ENCODE measurements at regions not wholly inside any gene's neighbourhood (a gene's known extent, or its start where the extent isn't known, plus 50 kb on each side); places are given as distances from the start of the nearest gene placed in this dataset.

DNA sequence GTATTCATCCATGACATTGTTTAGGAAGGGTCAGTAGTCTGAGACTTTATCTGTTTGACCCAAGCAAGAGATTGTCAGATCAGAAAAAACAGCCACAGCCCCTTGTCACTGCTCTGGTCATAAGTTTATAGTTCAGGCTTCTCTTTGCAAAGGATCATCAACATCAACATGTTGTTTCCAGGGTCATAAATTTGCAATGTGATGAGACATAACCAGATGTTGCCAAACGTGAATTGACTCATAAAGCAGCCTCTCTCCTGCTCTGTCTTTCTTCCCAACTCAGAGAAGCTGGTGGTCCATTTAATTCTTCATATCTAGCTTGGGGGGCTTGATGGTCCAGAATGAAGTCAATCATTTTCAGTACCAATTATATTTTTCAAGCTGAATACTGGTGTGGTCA is 507.2 kb upstream of the PBX1 start (continued):
- TF ChIP-seq, protein P1, sequence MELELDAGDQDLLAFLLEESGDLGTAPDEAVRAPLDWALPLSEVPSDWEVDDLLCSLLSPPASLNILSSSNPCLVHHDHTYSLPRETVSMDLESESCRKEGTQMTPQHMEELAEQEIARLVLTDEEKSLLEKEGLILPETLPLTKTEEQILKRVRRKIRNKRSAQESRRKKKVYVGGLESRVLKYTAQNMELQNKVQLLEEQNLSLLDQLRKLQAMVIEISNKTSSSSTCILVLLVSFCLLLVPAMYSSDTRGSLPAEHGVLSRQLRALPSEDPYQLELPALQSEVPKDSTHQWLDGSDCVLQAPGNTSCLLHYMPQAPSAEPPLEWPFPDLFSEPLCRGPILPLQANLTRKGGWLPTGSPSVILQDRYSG (tag; conservative IDR thresholded peaks at IDR 0.05; ENCODE audit: low read depth): no peak
- TF ChIP-seq, protein P2, sequence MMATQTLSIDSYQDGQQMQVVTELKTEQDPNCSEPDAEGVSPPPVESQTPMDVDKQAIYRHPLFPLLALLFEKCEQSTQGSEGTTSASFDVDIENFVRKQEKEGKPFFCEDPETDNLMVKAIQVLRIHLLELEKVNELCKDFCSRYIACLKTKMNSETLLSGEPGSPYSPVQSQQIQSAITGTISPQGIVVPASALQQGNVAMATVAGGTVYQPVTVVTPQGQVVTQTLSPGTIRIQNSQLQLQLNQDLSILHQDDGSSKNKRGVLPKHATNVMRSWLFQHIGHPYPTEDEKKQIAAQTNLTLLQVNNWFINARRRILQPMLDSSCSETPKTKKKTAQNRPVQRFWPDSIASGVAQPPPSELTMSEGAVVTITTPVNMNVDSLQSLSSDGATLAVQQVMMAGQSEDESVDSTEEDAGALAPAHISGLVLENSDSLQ (IDR thresholded peaks at IDR 0.05): no peak
- TF ChIP-seq ZNF143 (CRISPR knock-in tag; IDR thresholded peaks at IDR 0.05) (no peak), HES1 (IDR thresholded peaks at IDR 0.05; ENCODE audit: low read depth) (no peak), HMG20B (CRISPR knock-in tag; IDR thresholded peaks at IDR 0.05) (no peak), ZNF436 (CRISPR knock-in tag; IDR thresholded peaks at IDR 0.05) (no peak)

DNA sequence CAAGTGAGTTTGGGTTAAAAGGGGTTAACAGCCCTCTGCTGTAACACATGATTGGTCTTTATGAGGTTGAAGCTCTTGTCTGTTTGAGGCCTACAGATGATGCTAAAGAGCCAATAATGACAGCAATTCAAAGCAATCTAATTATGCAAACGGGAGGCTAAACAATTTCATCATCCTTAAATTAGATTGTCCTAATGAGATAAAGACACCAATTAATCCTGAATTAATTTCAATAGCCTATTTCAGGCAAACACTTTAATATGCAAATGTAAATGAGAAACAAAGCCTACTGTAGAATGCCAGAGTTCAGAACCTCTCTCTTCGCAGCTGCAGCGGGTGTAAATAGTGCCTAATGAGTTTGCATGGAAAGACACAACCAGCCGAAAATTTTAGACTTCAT is 504.7 kb upstream of the PBX1 start:
- Histone ChIP-seq H3K79me2 (ENCODE audit: control insufficient read depth, insufficient read depth, low read length) (no peaks in the 10 kb centered on the region), H3K4me2 (ENCODE audit: insufficient read depth, low read length) (no peak overlapping the region), H2AFZ (ENCODE audit: low read depth, low read length) (no peak overlapping the region), H3K27me3 (ENCODE audit: control insufficient read depth in 2 of 2, insufficient read depth in 2 of 2, low read length in 2 of 2) (no peaks in the 10 kb centered on the region), H3K9me3 (replicated peaks; ENCODE audit: control insufficient read depth, insufficient read depth, low read depth, low read length) (no peaks in the 10 kb centered on the region; the same call in none of the 2 replicates), H4K20me1 (replicated peaks; ENCODE audit: control insufficient read depth, insufficient read depth, low read length) (no peaks in the 10 kb centered on the region), H3K4me1 (replicated peaks in 1 of 2; ENCODE audit: control insufficient read depth in 2 of 2, insufficient read depth in 2 of 2, low read length in 2 of 2) (no peaks in the 10 kb centered on the region), H3K9ac (ENCODE audit: insufficient read depth in 1 of 2, low read depth in 2 of 2, low read length in 2 of 2) (no peak overlapping the region), H3K4me3 (no peak overlapping the region), H3K36me3 (ENCODE audit: control insufficient read depth, insufficient read depth, low read length) (no peaks in the 10 kb centered on the region), H3K9me1 (ENCODE audit: control insufficient read depth, insufficient read depth, low read length) (no peaks in the 10 kb centered on the region), H3K27ac (ENCODE audit: extremely low read depth, low read depth, low read length) (no peak overlapping the region)
- in situ Hi-C loops (cut with MboI) (no loop called here), intact Hi-C loops (cut with micrococcal nuclease) (no loop called here)
- POLR2A ChIA-PET: no interaction called here
- CTCF ChIA-PET (ENCODE audit: low intra/inter-chr PET ratio): no interaction called here
- ATAC-seq (no peak), FAIRE-seq (no peak), DNase-seq (ENCODE audit: extremely low read depth in 1 of 4, low spot score in 3 of 4) (no peak)
- TF ChIP-seq ZBTB12 (CRISPR knock-in tag; IDR thresholded peaks at IDR 0.05) (no peak), HNRNPK (IDR thresholded peaks at IDR 0.05; ENCODE audit: low read depth, low read length, poor library complexity, severe bottlenecking) (no peak), MXI1 (IDR thresholded peaks at IDR 0.05; ENCODE audit: low read depth, low read length) (no peak), TRIM28 (IDR thresholded peaks at IDR 0.05) (no peak), SIN3B (IDR thresholded peaks at IDR 0.05; ENCODE audit: low read depth) (no peak), NCOA1 (IDR thresholded peaks at IDR 0.05; ENCODE audit: low read depth) (no peak), CEBPB (tag; IDR thresholded peaks at IDR 0.05) (no peak), SP2 (IDR thresholded peaks at IDR 0.05; ENCODE audit: extremely low read depth, low read depth, low read length, poor library complexity, severe bottlenecking) (no peak)
- TF ChIP-seq, protein P3, sequence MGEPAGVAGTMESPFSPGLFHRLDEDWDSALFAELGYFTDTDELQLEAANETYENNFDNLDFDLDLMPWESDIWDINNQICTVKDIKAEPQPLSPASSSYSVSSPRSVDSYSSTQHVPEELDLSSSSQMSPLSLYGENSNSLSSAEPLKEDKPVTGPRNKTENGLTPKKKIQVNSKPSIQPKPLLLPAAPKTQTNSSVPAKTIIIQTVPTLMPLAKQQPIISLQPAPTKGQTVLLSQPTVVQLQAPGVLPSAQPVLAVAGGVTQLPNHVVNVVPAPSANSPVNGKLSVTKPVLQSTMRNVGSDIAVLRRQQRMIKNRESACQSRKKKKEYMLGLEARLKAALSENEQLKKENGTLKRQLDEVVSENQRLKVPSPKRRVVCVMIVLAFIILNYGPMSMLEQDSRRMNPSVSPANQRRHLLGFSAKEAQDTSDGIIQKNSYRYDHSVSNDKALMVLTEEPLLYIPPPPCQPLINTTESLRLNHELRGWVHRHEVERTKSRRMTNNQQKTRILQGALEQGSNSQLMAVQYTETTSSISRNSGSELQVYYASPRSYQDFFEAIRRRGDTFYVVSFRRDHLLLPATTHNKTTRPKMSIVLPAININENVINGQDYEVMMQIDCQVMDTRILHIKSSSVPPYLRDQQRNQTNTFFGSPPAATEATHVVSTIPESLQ (CRISPR knock-in tag; IDR thresholded peaks at IDR 0.05): no peak
- no TSS peak for BruUV-seq (replicated peaks)
- 5% methylated on average over 4 of the region's 4 CpGs for WGBS (ENCODE audit: insufficient coverage, low coverage, missing lambda C conversion rate)

All from K562 (cell line).